Prostate gland (tissue), 2 donors: ENCODE measurements at regions not wholly inside any gene's neighbourhood (a gene's known extent, or its start where the extent isn't known, plus 50 kb on each side); places are given as distances from the start of the nearest gene placed in this dataset.

ENCODE experiments used
- POLR2A ChIP-seq: fragments of 450-650 bp; IDR thresholded peaks from one replicate; pipeline ENCODE4 v1.6.1; 2016; ENCODE audit warnings: antibody characterized with exemption, mild to moderate bottlenecking
- POLR2AphosphoS5 ChIP-seq: sonication (generic); formaldehyde crosslinking; IDR thresholded peaks from one replicate; pipeline ENCODE4 v1.6.1; 2017; ENCODE audit warnings: antibody characterized with exemption
- TF ChIP-seq, protein P1 (sequence below), 4 experiments: fragments of 200-600 bp in 2 of 4; fragments of 450-650 bp in 2 of 4; sonication (generic) in 2 of 4; IDR thresholded peaks; 1 replicate in 3 of 4; 2 replicates in 1 of 4; pipeline ENCODE4 v1.5.1; 2016 to 2019; ENCODE audit warnings: antibody characterized with exemption in 4 of 4, mild to moderate bottlenecking in 2 of 4, moderate library complexity in 2 of 4

DNA sequence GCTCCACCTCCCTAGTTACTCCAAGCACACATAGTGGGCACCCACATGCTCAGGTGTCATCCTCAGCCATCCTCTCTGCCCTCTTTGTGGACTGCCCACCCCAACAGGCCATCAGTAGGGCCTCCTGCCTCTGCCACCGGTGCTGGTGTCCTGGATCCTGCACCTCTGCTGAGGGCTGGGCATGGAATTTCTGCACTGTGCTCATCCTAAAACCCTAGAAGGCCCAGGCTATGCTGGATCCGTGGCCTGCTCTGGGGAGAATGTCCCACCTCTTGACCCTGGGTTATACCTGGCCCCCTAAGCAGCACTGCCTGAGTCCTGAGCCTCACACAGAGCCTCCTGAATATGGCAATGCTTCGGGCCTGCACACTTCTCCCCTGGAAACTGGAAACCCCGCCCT, 318.3 kb downstream of the MATN1 start:
- TF ChIP-seq POLR2A (no peak), POLR2AphosphoS5 (no peak)
- TF ChIP-seq, protein P1, sequence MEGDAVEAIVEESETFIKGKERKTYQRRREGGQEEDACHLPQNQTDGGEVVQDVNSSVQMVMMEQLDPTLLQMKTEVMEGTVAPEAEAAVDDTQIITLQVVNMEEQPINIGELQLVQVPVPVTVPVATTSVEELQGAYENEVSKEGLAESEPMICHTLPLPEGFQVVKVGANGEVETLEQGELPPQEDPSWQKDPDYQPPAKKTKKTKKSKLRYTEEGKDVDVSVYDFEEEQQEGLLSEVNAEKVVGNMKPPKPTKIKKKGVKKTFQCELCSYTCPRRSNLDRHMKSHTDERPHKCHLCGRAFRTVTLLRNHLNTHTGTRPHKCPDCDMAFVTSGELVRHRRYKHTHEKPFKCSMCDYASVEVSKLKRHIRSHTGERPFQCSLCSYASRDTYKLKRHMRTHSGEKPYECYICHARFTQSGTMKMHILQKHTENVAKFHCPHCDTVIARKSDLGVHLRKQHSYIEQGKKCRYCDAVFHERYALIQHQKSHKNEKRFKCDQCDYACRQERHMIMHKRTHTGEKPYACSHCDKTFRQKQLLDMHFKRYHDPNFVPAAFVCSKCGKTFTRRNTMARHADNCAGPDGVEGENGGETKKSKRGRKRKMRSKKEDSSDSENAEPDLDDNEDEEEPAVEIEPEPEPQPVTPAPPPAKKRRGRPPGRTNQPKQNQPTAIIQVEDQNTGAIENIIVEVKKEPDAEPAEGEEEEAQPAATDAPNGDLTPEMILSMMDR (IDR thresholded peaks at IDR 0.05), result no peak
